GM12878 (cell line): ENCODE measurements at regions not wholly inside any gene's neighbourhood (a gene's known extent, or its start where the extent isn't known, plus 50 kb on each side); places are given as distances from the start of the nearest gene placed in this dataset.

Experiments
- ATAC-seq: fragments of 200-7000 bp; cut with Tn5 transposase; 3 replicates; pipeline ENCODE4 v1.9.1; 2020; ENCODE audit warnings: mild to moderate bottlenecking, moderate library complexity
- BruUV-seq: library from RNA; stranded (reverse); fragments of 400-500 nt; replicated peaks from 2 replicates; lab custom pipeline; 2021; lab: Mats Ljungman, UMichigan
- CTCF ChIA-PET: fragments of 300-600 bp; sonication (Branson Sonifier 250); formaldehyde crosslinking; extraction: SDS; loops from one replicate; lab custom pipeline; 2021; ENCODE audit warnings: inconsistent platforms; lab: Yijun Ruan, JAX
- POLR2A ChIA-PET: fragments of 350-600 bp; formaldehyde crosslinking; extraction: SDS; loops from one replicate; lab custom pipeline; 2021; ENCODE audit warnings: inconsistent platforms; lab: Charles Lee
- RAD21 ChIA-PET: fragments of 300-600 bp; sonication (Branson Sonifier 250); formaldehyde crosslinking; loops from one replicate; lab custom pipeline; 2023; ENCODE audit warnings: antibody characterized with exemption; ENCODE audit not compliant: unreplicated experiment; lab: Charles Lee
- SMC1A ChIA-PET: fragments of 300-600 bp; sonication (Branson Sonifier 250); formaldehyde crosslinking; loops from one replicate; lab custom pipeline; 2023; ENCODE audit not compliant: unreplicated experiment, uncharacterized antibody; lab: Charles Lee
- DNase-seq: peaks from one replicate; pipeline ENCODE4 v3.0.0-alpha.2; 2011; ENCODE audit warnings: low read depth, low spot score
- FAIRE-seq: peaks from 3 replicates; lab custom pipeline; 2011; peaks lifted over from hg19 to GRCh38; lab: Jason Lieb, UNC
- H2AFZ ChIP-seq: 2 replicates; pipeline ENCODE4 v1.6.0; 2011; ENCODE audit warnings: low read depth, low read length, control low read depth; ENCODE audit not compliant: control insufficient read depth
- H3K27ac ChIP-seq: 2 replicates; pipeline ENCODE4 v1.5.1; 2011; ENCODE audit warnings: control low read depth; ENCODE audit not compliant: control insufficient read depth, insufficient read depth
- H3K27me3 ChIP-seq, 2 experiments: replicated peaks in 1 of 2; 2 replicates each; pipeline versions ENCODE4 v1.6.0 to v1.6.1; 2011; ENCODE audit warnings: low read length in 1 of 2; ENCODE audit not compliant: control insufficient read depth in 2 of 2, insufficient read depth in 2 of 2
- H3K36me3 ChIP-seq, 2 experiments: 2 replicates each; pipeline ENCODE4 v1.5.1; 2011; ENCODE audit warnings: low read length in 1 of 2; ENCODE audit not compliant: control insufficient read depth in 2 of 2, insufficient read depth in 2 of 2
- H3K4me1 ChIP-seq: 2 replicates; pipeline ENCODE4 v1.6.1; 2011; ENCODE audit warnings: mild to moderate bottlenecking, low read length, moderate library complexity, mixed read lengths; ENCODE audit not compliant: control insufficient read depth, insufficient read depth
- H3K4me2 ChIP-seq: 2 replicates; pipeline ENCODE4 v1.6.0; 2011; ENCODE audit warnings: control low read depth; ENCODE audit not compliant: control insufficient read depth, insufficient read depth
- H3K4me3 ChIP-seq: fragments of 200-600 bp; sonication (generic); 2 replicates; pipeline ENCODE4 v1.5.1; 2016
- H3K79me2 ChIP-seq: 2 replicates; pipeline ENCODE4 v1.6.0; 2011; ENCODE audit warnings: low read length; ENCODE audit not compliant: control insufficient read depth, insufficient read depth
- H3K9ac ChIP-seq: 2 replicates; pipeline ENCODE4 v1.8.0; 2011; ENCODE audit warnings: low read length, control low read depth, mixed read lengths; ENCODE audit not compliant: control insufficient read depth, insufficient read depth
- H3K9me3 ChIP-seq: replicated peaks from 3 replicates; pipeline ENCODE4 v1.5.1; 2011; ENCODE audit warnings: mild to moderate bottlenecking, low read length; ENCODE audit not compliant: control insufficient read depth, insufficient read depth
- H4K20me1 ChIP-seq: 2 replicates; pipeline ENCODE4 v1.6.0; 2011; ENCODE audit not compliant: control insufficient read depth, insufficient read depth
- BACH1 ChIP-seq: fragments of 450-650 bp; IDR thresholded peaks from 2 replicates; pipeline ENCODE4 v1.6.1; 2017; ENCODE audit warnings: mild to moderate bottlenecking, borderline replicate concordance
- CHD1 ChIP-seq: IDR thresholded peaks from 2 replicates; pipeline ENCODE4 v1.6.1; 2012; ENCODE audit warnings: low read depth, low read length, improper control_type of control experiment
- EP300 ChIP-seq, 2 experiments: fragments of 150-350 bp in 1 of 2; IDR thresholded peaks; 2 replicates each; pipeline ENCODE4 v1.6.1; 2011 to 2012; ENCODE audit warnings: low read depth in 2 of 2, low read length in 2 of 2, borderline replicate concordance in 1 of 2, improper control_type of control experiment in 1 of 2, inconsistent platforms in 1 of 2; ENCODE audit not compliant: control insufficient read depth in 1 of 2
- IKZF1 ChIP-seq: fragments of 450-650 bp; conservative IDR thresholded peaks from 2 replicates; pipeline ENCODE4 v1.6.1; 2017; ENCODE audit warnings: antibody characterized with exemption, mild to moderate bottlenecking
- NFIC ChIP-seq: IDR thresholded peaks from 2 replicates; pipeline ENCODE4 v1.6.1; 2012; ENCODE audit warnings: low read depth, mild to moderate bottlenecking, inconsistent platforms, low read length, moderate library complexity
- NR2F1 ChIP-seq: fragments of 450-650 bp; conservative IDR thresholded peaks from 2 replicates; pipeline ENCODE4 v1.6.1; 2017; ENCODE audit warnings: mild to moderate bottlenecking
- SKIL ChIP-seq: fragments of 450-650 bp; IDR thresholded peaks from 2 replicates; pipeline ENCODE4 v1.6.1; 2017; ENCODE audit warnings: mild to moderate bottlenecking, low read depth, inconsistent platforms; ENCODE audit not compliant: poor library complexity, severe bottlenecking
- SMARCA5 ChIP-seq: fragments of 450-650 bp; IDR thresholded peaks from 2 replicates; pipeline ENCODE4 v1.6.1; 2017; ENCODE audit warnings: mild to moderate bottlenecking
- WGBS: methylation state at CpG from one replicate; pipeline ENCODE4 v1.1.6; 2016; ENCODE audit warnings: low lambda C conversion rate; ENCODE audit not compliant: insufficient replicate concordance, insufficient coverage; ENCODE audit errors: missing lambda C conversion rate; 5-methylcytosine and 5-hydroxymethylcytosine counted together
- in situ Hi-C: fragments of 300-500 bp; cut with MboI; formaldehyde crosslinking; loops from 9 replicates; pipeline ENCODE4 v1.14.3; 2018; ENCODE audit warnings: mixed read lengths
- intact Hi-C: fragments of 100-400 bp; cut with micrococcal nuclease; formaldehyde crosslinking; loops from one replicate; pipeline ENCODE4 v1.14.2; 2022; ENCODE audit not compliant: unreplicated experiment
- TF ChIP-seq, protein P1 (sequence below): fragments of 150-350 bp; IDR thresholded peaks from 2 replicates; pipeline ENCODE4 v1.6.1; 2014; ENCODE audit warnings: mild to moderate bottlenecking, low read depth, low read length

- Histone ChIP-seq H2AFZ (no peak overlapping the region), H3K4me3 (no peak overlapping the region), H3K9me3 (no peaks in the 10 kb centered on the region), H3K27ac (no peak overlapping the region), H4K20me1 (no peaks in the 10 kb centered on the region), H3K79me2 (no peaks in the 10 kb centered on the region), H3K27me3 (peaks cover 0 to 2% of the 10 kb centered on the region in 2 experiments; a peak in 1 of 4 replicates), H3K4me2 (no peak overlapping the region), H3K4me1 (no peaks in the 10 kb centered on the region), H3K36me3 (no peaks in the 10 kb centered on the region), H3K9ac (no peak overlapping the region)
- in situ Hi-C loops, result loop anchor here (25.0 kb wide), 1 partner anchor 1267 kb away; no protein-coding TSS in a partner anchor
- ATAC-seq (no peak), FAIRE-seq (peak; percentile 71), DNase-seq (no peak)
- ChIA-PET POLR2A (no interaction called here), RAD21 (no interaction called here), CTCF (interaction anchor here (3.9 kb wide), 1 partner anchor 13 kb away, joined by 24 read pairs; no protein-coding TSS in a partner anchor), SMC1A (interaction anchor here (1.0 kb wide), 1 partner anchor 8 kb away, joined by 3 read pairs; no protein-coding TSS in a partner anchor)
- intact Hi-C loops, result no loop called here
- BruUV-seq, result no TSS peak
- TF ChIP-seq SKIL (no peak), NR2F1 (no peak), NFIC (no peak), BACH1 (no peak), IKZF1 (no peak), SMARCA5 (no peak), EP300 (IDR thresholded peaks at IDR 0.05; ENCODE audit: borderline replicate concordance in 1 of 2, control insufficient read depth in 1 of 2, low read depth in 2 of 2, low read length in 2 of 2) (no peak), CHD1 (no peak)
- TF ChIP-seq, protein P1, sequence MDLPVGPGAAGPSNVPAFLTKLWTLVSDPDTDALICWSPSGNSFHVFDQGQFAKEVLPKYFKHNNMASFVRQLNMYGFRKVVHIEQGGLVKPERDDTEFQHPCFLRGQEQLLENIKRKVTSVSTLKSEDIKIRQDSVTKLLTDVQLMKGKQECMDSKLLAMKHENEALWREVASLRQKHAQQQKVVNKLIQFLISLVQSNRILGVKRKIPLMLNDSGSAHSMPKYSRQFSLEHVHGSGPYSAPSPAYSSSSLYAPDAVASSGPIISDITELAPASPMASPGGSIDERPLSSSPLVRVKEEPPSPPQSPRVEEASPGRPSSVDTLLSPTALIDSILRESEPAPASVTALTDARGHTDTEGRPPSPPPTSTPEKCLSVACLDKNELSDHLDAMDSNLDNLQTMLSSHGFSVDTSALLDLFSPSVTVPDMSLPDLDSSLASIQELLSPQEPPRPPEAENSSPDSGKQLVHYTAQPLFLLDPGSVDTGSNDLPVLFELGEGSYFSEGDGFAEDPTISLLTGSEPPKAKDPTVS, result no peak
- 37% methylated on average over 6 of the region's 6 CpGs for WGBS
These were observed 52.0 kb upstream of the CRY1 start for GRCh38 chr12:107145397-107145796.
